ENCODE measurements at regions not wholly inside any gene's neighbourhood (a gene's known extent, or its start where the extent isn't known, plus 50 kb on each side); places are given as distances from the start of the nearest gene placed in this dataset.
"Not testable (repeated sequence)": the region's sequence is repeated elsewhere in the genome, so short reads cannot be mapped to it uniquely, and the experiment has no call there.

DNA sequence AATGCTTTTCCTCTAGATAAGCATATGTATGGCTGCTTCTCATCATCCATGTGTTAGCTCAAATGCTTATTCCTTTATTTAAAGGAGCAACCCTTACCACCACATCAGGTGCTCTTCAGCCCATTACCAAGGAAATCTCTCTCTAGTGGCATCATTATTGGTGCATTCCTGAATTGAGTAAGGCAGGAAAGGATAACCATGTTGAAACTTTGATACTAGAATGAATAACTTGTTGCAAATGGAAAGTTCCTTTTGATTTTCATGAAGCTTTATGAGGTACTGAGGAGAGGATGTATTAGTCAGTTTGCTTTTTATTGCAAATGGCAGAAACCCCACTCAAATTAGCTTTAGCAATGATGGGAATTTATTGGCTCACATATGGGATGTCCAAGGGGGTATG is 212.3 kb upstream of the FGF13 start:
- DNase-seq = no peak

DNA sequence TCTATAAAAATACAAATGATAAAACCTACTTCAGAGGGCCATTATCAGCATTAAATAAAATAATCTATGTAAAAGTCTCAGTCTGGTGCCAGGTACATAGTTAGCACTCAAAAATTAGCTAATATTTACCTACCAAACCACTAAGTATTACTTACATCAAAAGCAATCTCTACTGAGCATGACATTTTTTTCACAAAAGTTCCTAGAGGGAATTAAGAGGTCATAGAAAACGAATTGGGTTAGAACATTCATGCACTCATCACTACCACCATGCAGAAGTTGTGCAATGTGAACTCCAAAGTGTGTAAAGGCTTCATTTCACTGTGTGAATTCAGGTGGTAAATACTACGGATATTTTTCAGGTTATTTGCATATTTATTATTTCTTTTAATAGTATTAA is 209.5 kb upstream of the FGF13 start:
- no peak for DNase-seq

- no peak for DNase-seq
Observed at GRCh38 chrX:138917781-138918180, 206.3 kb upstream of the FGF13 start.

DNA sequence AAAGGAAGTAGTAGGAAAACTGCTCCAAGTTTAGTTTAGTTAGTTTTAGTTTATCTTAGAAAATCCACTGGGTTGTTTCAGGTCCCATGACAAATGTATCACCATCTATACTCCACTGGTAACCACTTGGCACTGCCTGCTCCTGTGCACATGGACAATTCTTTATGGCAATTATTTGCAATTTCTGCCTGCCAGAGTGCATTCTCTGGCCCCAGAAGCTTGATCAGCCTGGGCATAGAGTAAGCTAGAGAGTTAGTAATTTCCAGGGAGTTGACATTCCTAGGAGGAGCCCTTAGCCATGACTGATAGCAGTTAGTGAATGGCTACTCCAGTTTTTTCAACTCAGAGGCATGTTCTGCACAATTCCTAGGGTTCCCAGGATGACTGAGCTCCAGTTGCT is 203.2 kb upstream of the FGF13 start:
- DNase-seq = no peak

- no peak for DNase-seq
Observed at GRCh38 chrX:138908577-138908976, 197.1 kb upstream of the FGF13 start.

DNA sequence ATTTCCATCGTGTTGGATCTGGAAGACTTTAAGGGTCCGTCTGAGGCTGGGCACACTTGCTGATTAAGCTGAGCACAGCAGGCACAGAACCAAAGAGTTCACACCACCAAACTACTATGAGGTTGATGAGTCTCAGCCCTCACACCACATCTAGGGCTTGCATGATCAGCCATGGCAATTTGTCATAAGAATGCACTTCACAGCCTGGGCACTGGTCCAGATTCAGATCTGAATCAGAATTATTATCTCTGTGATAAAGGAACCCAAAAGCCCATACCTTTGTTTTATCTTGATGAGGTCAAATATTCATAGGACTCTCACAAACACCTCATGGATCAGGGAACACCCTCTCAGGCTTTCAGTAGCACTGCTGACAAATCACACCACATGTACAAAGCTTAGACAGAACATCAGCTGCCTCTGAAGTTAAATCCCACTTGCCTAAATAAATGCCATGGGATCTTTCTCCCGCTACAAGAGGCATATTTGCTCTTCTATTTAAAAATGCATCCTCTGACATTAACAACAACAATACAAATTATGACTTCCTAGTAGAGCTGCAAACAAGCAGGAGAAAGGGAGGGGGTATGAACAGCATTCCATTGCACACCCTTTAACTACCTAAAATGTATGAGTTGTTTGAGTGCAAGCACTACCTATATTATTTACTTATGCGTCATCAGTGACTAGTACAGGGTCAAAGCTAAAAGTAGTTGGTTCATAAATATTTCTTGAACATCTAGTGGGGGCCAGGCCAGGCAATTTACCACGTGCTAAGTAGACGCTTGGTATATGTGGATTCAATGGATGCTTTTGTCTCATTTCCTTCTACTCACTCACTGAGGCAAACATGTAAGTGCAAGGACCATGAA is 186.3 kb upstream of the FGF13 start:
- DNase-seq = no peak

DNA sequence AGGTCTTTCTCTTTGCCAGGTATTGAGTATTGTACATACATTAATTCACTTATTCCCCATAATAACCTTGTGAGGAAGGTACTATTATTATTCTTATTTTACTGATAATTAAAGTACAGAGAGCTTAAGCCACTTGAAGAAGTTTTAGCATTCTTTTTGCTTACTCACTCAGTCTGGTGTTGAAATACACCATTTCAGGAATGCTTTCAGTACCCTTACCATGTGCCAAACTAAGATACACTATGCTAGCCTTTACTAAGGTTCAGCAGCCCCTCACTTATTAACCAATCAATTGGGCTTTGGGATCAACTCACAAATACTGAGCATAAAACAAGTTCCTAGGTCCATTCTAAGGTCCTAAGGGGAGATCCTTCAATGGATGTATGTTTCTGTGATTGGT is 179.0 kb upstream of the FGF13 start:
- no peak for DNase-seq

- no peak for DNase-seq
Observed at GRCh38 chrX:138889149-138889548, 177.6 kb upstream of the FGF13 start.

- no peak for DNase-seq
Observed at GRCh38 chrX:138886769-138887168, 175.3 kb upstream of the FGF13 start.

GRCh38 chrX:138885886-138886285 is 174.4 kb upstream of the FGF13 start:
- DNase-seq = no peak

GRCh38 chrX:138880293-138880692 is 168.8 kb upstream of the FGF13 start:
- DNase-seq = not testable (repeated sequence)

DNA sequence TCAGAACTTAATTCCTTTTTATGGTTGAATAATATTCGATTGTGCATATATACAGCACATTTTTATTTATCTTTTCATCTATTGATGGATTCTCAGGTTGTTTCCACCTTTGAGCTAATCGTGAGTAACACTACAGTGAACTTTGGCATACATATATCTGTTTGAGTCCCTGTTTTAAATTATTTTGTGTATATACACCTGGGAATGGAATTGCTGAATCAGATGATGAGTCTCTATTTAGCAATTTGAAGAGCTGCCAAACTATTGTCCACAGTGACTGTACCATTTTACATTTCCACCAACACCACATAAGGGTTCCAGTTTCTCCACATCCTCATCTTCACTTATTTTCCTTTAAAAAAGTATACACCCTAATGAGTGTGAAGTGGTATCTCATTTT is 166.2 kb upstream of the FGF13 start:
- DNase-seq = no peak

DNA sequence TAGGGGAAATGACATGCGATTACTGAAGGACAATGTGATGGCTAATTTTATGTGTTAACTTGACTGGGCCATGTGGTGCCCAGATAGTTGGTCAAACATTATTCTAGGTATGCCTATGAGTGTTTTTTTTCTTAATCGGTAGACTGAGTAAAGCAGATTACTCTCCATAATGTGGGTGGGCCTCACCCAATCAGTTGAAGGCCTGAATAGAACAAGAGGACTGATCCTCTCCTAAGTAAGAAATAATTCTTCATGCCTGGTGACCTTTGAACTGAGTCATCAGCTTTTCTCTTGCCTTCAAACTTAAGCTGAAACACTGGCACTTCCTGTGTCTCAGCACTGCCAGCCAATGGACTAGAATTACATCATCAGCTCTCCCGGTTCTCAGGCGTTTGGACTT is 164.0 kb upstream of the FGF13 start:
- no peak for DNase-seq

GRCh38 chrX:138874271-138874935 is 162.9 kb upstream of the FGF13 start:
- no peak for DNase-seq

DNA sequence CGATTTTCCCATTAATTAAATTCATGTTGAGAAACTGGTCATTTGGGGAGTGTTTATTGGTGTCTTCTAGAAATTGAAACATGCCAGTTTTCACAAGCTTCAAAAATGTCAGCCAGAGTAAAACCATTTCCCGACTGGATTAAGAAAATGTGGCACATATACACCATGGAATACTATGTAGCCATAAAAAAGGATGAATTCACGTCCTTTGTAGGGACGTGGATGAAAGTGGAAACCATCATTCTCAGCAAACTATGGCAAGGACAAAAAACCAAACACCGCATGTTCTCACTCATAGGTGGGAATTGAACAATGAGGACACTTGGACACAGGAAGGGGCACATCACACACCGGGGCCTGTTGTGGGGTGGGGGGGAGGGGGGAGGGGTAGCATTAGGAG is 162.1 kb upstream of the FGF13 start:
- not testable (repeated sequence) for DNase-seq

GRCh38 chrX:138872537-138872936 is 161.0 kb upstream of the FGF13 start:
- DNase-seq = no peak

DNA sequence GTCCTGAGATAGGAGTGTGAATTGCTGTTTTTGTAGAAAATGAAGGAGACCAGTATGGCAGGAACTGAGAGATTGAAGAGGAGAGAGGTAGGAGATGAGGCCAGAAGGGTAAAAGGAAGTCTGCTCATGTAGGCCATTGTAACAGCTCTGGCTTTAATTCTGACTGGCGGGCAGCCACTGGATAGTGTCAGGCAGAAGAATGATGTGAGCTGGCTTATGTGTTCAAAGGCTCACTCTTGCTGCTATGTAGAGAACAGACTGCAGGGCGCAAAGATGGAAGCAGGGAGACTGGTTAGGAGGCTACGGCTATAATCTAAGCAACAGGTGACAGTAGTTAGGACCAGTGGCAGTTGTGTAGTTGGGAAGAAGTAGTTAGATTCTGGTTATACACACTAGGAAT is 160.2 kb upstream of the FGF13 start:
- no peak for DNase-seq

GRCh38 chrX:138866643-138867042 is 155.1 kb upstream of the FGF13 start:
- no peak for DNase-seq

DNA sequence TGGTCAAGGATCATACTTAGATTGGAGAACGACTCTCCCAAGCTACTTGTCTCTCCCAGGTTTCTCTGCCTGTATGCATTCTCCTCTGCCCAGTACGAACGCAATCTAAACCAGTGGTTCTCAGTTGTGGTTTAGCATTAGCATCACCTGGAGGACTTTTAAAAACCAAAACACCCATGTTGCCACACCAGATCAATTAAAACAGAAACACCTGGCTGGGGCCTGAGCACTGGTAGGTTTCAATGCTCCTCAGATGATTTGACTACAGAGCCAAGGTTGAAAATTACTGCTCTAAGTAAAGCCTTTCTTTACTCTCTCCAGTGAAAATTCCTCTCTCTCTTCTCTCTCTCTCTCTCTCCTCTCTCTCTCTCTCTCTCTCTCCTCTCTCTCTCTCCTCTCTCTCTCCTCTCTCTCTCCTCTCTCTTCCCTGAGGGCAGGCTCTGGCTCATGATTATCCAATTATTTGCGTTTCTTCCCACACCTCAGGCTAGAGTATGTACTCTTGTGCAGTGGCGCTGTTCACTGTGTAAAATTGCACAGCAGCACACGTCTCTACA is 153.7 kb upstream of the FGF13 start:
- no peak for DNase-seq

GRCh38 chrX:138859421-138859820 is 147.9 kb upstream of the FGF13 start:
- no peak for DNase-seq

DNA sequence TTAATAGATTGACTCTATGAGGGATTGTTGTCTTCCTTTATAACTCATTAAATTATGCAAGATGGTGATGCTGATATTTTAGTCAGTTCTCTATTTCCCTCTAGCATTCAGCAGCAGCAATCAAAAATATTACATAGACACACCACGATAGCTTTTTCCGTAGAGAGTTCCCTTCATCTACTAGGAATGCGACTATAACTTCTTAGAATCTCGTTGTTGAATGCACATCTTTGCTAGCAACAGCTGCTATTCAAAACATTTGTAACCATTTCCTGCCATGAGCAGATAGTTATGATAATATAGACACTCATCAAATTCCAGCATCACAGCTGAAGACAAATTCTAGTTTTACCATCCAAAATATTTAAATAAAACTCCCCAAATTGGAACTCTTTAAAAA is 147.4 kb upstream of the FGF13 start:
- DNase-seq = no peak

DNA sequence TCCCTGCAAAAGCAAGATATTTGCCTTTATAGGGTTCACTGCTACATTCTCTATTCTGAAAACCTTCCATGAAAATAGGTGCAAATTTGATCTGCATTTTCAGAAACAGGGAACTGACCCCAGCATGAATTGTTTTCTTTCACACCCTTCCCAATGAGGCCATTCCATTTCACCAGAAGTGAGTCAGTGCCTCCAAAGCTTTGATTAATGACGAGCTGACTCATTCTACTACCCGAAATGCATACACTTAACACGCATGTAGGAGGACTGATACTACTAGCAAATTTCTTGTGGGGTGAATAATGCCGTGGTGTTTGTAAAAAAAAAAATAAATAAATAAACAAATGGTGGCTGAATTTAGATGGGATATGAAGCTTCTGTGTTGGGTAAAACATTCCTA is 146.9 kb upstream of the FGF13 start:
- no peak for DNase-seq

DNA sequence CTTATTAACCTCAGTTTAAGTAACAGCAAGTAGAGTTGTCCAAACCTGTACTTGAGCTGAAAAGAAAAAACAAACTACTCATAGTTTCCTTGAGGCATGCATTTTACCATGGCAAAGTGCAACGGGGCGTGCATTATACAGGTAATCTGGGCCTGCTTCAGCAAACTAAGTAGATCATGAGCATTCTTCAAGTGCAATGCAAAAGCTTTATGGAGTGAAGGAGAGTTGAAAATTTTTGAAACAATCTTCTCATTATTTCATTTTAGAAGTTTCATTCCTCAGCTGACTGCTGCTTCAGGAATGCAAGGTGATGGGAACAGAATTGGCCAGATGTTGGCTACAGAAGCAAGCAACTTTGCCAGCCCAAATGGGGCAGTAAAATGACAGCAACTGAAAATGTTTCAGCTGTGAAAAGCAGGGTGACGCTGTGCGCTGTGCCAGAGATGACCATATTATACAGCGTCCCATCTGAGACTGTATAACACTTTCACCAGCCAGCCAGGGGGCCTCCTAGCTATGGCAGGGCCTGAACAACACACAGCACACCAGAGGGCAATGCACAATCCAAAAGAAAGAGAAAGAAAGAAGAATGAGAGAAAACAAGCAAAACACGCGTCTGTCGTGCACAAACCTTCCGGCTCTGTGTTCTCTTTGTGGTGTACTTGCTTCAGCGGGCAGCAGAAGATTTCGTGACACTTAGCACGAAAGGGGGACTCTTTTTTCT is 145.5 kb upstream of the FGF13 start:
- no peak for DNase-seq

DNA sequence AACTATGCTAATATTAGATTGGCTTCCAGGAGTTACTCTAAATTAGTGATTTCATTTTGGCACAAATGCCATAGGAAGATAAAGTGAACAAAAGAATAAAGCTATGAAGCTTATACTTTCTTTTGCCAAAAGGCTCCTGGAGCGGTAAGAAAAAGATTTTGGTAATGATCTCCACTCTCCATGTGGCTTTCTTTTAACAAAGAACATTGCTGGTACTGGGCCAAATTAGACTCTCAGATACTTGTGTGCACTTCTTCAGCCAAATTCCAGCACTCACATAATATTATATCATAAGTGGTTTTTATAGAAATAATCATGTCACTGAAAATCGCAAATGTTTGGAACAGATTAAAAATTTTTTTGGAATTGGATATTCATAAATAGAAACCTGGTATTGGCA is 142.4 kb upstream of the FGF13 start:
- DNase-seq = no peak
